Stimulated activated naive CD8-positive, alpha-beta T cell treated with anti-CD3 and anti-CD28 coated beads, Interleukin-15, amount 100 ng/mL, for 72 hours (primary cell): ENCODE measurements at regions not wholly inside any gene's neighbourhood (a gene's known extent, or its start where the extent isn't known, plus 50 kb on each side); places are given as distances from the start of the nearest gene placed in this dataset.
A peak's percentile ranks its signal among the peaks of the same experiment; 100 is the strongest.

ENCODE experiments used
- ATAC-seq: fragments of 150-1000 bp; cut with Tn5 transposase; 2 replicates; pipeline ENCODE4 v1.10.0; 2021; ENCODE audit warnings: mild to moderate bottlenecking, moderate library complexity
- DNase-seq, 2 donors: peaks; one replicate each; pipeline ENCODE4 v3.0.0; 2021 to 2022
- H3K27ac Mint-ChIP-seq, 2 donors: one replicate each; pipeline ENCODE4 v1.8.0; 2022; ENCODE audit warnings: mild to moderate bottlenecking in 2 of 2, mixed read lengths in 2 of 2, moderate library complexity in 2 of 2
- H3K27me3 Mint-ChIP-seq: one replicate; pipeline ENCODE4 v1.8.0; 2022; ENCODE audit warnings: mixed read lengths
- H3K4me1 Mint-ChIP-seq: one replicate; pipeline ENCODE4 v1.8.0; 2022; ENCODE audit warnings: mild to moderate bottlenecking, mixed read lengths
- H3K4me3 Mint-ChIP-seq, 2 donors: one replicate each; pipeline ENCODE4 v1.8.0; 2022; ENCODE audit warnings: mild to moderate bottlenecking in 2 of 2, mixed read lengths in 2 of 2, moderate library complexity in 1 of 2
- H3K9me3 Mint-ChIP-seq, 2 donors: one replicate each; pipeline ENCODE4 v1.8.0; 2022; ENCODE audit warnings: mixed read lengths in 2 of 2

DNA sequence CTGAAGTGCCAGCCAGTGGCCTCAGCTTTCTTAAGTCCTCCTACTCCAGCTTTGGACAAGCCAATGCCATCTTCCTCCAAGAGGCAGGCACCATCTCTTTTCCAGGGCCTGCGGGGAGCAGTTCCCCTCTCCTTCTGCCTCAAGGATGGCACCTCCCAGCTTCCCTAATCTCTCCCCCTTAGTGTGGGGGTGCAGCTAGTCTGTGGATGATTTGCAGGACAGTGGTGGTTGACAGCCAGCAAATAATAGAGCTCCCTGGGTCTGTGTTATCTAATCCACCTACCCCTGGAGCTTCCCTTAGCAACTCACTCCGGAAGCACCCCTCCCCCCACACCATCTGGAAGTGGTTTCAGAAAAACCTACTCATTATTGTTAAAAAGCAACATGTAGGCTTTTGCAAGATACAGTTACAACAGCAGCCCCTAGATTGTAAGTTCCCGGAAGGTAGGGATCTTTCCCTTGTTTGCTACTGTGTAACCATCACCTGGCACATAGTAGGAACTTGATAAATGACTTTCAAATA lies 247.1 kb downstream of the BCOR start:
- Mint-ChIP-seq H3K4me3 (peak overlapping the region; percentile 15 to 33), H3K4me1 (peaks cover 51% of the 10 kb centered on the region), H3K27me3 (no peaks in the 10 kb centered on the region), H3K9me3 (peaks cover 0 to 5% of the 10 kb centered on the region in 2 donors), H3K27ac (no peak overlapping the region)
- no peak for ATAC-seq
- DNase-seq: peak in 1 of 2 donors; percentile 47

DNA sequence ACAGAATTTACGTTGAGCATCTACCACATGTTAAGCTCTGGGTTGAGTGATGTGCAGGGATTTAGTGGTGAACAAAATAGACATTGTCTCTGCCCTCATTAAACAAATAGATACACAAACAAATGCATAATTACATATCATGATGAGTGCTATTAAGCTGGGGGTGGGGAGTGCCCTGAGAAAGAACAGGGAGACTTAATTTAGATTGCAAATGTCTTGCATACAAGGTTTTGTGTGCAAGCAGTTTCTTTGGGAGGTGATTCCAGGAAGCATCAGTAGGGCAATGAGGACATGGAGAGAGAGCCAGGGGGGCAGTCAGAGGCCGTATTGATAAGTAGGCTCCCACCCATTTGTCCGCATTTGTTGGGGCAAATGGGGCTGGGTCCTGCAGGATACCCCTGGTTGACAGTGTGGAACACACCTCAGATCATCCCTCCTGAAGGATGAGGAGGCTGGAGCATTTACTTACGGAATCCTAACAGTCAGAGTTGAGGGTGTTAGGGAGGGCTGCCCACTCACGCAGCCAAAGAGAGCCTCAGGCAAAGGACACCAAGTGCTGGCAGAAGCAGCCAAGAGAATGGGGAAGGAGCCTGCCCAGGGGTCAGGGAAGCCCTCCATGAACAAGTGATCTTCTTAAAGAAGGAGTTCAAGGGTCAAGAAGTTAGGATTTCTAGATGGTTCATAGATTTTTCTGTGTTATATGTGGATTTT lies 245.9 kb downstream of the BCOR start:
- peak overlapping the region; percentile 23 to 33 for H3K4me3 Mint-ChIP-seq
- ATAC-seq (no peak), DNase-seq (no peak)
- H3K4me1 Mint-ChIP-seq: peaks cover 63% of the 10 kb centered on the region
- H3K27me3 Mint-ChIP-seq: no peaks in the 10 kb centered on the region
- no peak overlapping the region for H3K27ac Mint-ChIP-seq
- peaks cover 0 to 5% of the 10 kb centered on the region in 2 donors for H3K9me3 Mint-ChIP-seq

DNA sequence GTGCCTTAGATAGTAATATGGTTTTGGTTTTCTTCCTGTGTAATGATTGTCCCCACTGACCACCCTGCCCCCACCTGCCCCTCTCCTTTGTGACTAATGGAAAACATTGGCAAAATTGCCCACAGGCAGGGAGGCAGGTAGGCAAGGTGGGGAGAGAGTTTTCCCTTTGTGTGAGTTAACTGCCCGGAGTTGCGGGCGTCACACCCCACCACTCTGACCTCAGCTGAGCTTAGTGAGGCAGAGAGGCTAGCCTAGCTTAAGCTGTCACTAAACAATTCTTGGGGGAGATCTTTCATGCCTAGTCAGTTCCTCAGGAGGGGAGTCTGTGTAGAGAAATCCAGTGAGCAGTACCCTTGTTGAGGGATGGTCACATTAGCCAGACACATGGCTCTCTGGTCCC lies 245.3 kb downstream of the BCOR start:
- no peak for ATAC-seq
- Mint-ChIP-seq H3K4me3 (no peak overlapping the region), H3K4me1 (peaks cover 69% of the 10 kb centered on the region), H3K9me3 (peaks cover 0 to 5% of the 10 kb centered on the region in 2 donors), H3K27ac (no peak overlapping the region), H3K27me3 (no peaks in the 10 kb centered on the region)
- DNase-seq: no peak

DNA sequence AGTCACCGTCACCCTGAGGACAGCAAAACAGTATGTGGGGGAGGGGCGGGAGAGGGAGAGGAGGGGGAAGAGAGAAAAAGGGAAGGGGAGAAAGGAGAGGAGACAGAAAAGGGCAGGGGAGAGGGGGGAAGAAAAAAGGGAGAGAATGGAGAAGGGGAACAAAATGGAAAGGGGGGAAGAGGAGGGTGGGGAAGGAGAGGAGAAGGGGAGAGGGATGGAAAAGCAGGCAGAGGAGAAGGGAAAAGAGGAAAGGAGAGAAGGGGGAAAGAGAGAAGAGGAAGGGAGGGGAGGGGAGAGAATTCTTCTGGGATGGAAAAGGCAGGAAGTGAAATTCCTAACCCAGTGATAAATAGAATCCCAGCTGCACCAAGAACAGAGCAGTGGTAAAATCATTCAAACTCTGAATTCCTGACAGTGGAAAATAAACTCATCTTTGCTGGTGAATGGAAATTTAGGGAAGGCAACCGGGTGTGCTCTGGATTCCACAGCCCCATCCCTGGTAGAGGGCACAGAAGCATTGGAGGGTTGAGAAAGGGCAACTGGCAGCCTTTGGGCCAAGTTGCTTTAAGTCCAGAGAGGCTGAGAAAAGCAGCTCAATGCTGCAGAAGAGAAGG lies 244.2 kb downstream of the BCOR start:
- DNase-seq (no peak), ATAC-seq (no peak)
- Mint-ChIP-seq H3K27ac (peak overlapping the region; percentile 94 to 98), H3K9me3 (peaks cover 0 to 5% of the 10 kb centered on the region in 2 donors), H3K27me3 (no peaks in the 10 kb centered on the region), H3K4me1 (peaks cover 79% of the 10 kb centered on the region), H3K4me3 (peak overlapping the region; percentile 85 to 88)

DNA sequence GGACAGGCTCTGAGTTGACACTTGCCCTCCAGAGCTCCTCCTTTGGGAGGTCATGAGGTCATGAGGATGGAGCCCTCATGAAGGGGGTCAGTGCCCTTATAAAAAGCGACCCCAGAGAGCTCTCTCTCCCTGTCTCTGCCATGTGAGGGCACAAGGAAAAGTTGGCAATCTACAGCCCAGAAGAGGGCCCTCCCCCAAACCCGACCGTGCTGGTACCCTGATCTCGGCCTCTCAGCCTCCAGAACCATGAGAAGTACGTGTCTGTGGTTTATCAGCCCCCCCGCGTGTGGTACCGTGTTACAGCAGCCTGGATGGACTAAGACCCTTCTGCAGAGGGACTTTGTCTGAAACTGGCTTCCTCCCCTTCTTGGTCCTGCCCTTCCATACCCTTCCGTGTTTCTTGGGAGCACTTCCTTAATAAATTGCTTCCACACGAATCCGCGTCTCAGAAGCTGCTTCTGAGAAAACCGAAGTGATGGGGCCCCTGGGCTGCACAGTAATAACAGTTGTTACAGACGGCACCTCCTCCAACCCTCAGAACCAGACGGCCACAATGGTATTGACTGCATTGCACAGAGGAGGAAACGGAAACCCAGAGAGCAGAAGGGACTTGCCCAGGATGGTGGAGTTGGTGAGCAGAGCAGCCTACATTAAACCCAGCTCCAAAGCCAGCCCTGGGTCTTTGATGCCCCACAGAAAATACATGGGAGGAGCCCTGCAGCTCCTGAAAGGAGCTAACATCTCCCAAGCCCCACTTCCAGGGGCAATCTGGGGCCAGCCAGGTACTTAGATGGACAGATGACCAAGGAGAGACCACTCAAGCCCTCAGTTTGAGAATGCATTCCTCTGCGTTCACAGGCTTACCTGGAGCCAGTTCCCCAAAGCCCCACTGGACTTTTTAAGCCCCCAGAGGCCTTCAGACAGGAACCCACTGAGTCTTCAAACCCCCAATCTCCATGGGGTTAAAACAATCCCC lies 242.7 kb downstream of the BCOR start:
- H3K27ac Mint-ChIP-seq: peak overlapping the region; percentile 97 to 98
- peaks cover 87% of the 10 kb centered on the region for H3K4me1 Mint-ChIP-seq
- ATAC-seq: peak; percentile 92
- peak; percentile 74 to 86 for DNase-seq
- H3K27me3 Mint-ChIP-seq: no peaks in the 10 kb centered on the region
- peak overlapping the region; percentile 88 to 90 for H3K4me3 Mint-ChIP-seq
- peaks cover 0 to 1% of the 10 kb centered on the region in 2 donors for H3K9me3 Mint-ChIP-seq

DNA sequence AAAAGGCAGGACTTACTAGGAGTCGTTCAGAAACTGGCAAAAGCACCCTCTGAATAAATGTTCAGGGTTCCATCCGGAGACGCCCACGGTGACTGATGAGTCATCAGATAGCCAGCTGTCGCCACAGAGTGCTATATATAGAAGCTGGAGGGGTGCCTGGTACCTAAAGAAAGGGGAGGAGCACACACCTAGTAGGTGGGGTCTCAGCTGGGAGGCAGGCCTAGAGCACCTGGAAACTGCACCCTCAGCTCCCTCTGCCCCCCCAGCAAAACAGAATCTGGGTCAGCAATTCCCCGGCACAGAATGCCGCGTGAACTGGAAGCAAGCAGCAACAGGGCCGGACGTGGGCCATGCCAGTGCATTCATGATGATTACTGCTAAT lies 242.0 kb downstream of the BCOR start:
- H3K27ac Mint-ChIP-seq: peak overlapping the region; percentile 97 to 98
- DNase-seq: peak; percentile 62 to 77
- H3K27me3 Mint-ChIP-seq: no peaks in the 10 kb centered on the region
- H3K9me3 Mint-ChIP-seq: no peaks in the 10 kb centered on the region
- H3K4me3 Mint-ChIP-seq: peak overlapping the region; percentile 88 to 90
- peak; percentile 64 for ATAC-seq
- peaks cover 87% of the 10 kb centered on the region for H3K4me1 Mint-ChIP-seq

DNA sequence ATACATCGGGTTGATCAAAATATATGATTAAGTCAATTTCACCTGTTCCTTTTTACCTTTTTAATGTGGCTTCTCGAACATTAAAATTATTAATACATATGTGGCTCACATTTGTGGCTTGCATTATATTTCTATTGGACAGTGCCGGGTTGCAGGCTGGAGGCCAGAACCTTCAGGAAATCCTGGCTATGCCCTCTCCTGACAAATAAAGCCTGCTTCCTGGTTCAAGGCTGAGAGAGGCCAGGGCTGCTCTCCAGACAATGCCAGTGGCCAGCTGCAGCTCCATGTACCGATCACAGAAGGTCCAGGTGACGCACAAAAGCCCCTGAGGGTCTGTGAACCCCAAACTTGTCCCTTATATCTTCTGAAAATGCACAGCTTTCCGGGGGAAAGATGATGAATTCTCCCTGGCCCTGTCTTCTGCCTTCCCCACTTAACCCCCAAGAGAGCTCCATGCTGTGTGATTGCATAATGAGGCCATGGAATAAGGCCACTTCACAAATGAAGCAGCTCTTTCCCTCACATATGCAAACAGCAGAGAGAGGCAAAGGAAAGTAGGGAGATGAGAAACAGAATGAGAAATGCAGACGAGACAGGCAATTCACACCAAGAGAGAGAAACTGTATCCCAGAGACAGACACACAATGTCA lies 241.2 kb downstream of the BCOR start:
- DNase-seq (no peak), ATAC-seq (no peak)
- Mint-ChIP-seq H3K27ac (peak overlapping the region in 1 of 2 donors; percentile 81), H3K4me1 (peaks cover 87% of the 10 kb centered on the region), H3K4me3 (peak overlapping the region; percentile 2 to 34), H3K9me3 (no peaks in the 10 kb centered on the region), H3K27me3 (no peaks in the 10 kb centered on the region)

DNA sequence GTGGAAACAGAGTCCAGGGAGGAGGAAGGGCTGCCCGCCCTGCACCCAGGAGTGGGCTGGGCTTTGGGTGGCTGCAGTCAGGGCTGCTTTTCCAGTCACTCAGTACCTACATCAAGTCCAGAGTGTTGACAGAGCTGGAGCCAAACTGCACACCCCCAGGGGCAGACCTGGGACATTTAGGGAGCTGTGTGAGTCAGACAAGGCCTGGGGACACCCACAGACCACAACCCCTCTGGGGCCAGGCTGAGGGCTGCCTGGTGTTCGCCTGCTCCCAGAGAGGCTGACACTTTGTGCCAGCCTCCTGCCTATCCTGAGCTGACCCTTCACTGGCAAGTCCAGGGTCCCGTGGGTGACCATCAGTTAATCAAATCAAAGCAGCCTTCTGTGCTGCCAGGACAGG lies 240.0 kb downstream of the BCOR start:
- Mint-ChIP-seq H3K27ac (peak overlapping the region; percentile 19 to 86), H3K27me3 (no peaks in the 10 kb centered on the region), H3K4me3 (peak overlapping the region; percentile 15 to 66), H3K4me1 (peaks cover 88% of the 10 kb centered on the region), H3K9me3 (no peaks in the 10 kb centered on the region)
- ATAC-seq: peak; percentile 18
- DNase-seq: peak; percentile 18 to 58

DNA sequence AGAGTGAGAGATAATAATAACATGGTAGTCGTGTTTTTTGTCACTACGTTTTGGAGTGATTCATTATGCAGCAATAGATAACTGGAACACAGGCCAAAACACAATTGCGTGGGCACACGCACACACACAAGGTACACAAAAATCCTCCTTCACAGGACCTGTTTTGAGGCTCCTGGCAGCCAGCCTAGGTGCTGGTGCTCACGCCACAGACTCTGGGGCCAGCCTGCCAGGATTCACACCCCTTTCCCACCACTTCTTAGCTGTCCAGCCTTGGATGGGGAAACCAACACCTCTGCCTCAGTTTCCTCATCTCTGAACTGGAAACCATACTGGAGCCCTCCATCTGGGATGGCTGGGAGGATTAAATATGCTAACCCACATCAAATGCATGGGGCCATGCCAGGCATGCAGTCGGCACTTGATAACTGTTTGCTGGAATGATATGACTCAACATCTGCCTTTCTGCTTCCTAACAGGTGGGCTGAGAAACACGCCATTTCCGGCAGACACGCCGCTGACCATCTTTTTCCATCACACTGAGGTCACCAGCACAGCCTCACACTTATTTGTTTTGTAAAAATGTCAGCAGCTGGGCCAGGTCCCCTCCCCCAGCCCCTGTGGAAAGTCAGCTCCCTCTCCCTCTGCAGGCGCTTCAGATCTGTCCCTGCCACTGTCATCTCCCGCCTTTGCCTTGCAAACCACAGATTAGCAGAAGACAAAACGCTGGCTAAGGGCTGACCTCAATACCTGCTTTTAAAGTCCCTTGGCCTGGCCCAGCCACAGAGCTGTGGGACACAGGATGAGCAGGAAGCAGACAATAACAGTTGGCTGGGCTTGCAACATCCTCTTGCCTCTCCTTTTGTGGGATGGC lies 237.5 kb downstream of the BCOR start:
- peak overlapping the region; percentile 39 to 47 for H3K4me3 Mint-ChIP-seq
- ATAC-seq: peak; percentile 80
- no peaks in the 10 kb centered on the region for H3K27me3 Mint-ChIP-seq
- peaks cover 73% of the 10 kb centered on the region for H3K4me1 Mint-ChIP-seq
- peak overlapping the region; percentile 97 for H3K27ac Mint-ChIP-seq
- H3K9me3 Mint-ChIP-seq: no peaks in the 10 kb centered on the region
- peak; percentile 78 to 91 for DNase-seq

DNA sequence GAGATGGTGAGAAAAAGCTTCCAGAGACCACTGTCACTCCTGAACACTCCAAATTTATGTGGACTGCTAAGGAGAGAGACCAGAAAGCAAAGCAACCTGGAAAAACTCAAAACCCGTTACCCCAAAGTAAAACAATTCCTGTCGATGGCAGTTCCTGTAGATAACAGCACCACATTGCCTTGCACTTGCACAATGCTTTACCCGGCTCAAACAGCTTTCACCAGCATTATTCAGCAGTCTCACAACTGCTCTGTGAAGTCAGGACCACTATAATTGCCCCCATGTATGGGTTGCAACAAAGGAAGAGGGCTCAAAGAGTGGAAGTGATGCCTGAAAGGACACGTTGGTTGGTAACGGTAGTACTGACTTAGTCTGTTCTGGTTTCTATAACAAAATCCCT lies 234.8 kb downstream of the BCOR start:
- H3K27ac Mint-ChIP-seq: no peak overlapping the region
- DNase-seq (no peak), ATAC-seq (no peak)
- peaks cover 64% of the 10 kb centered on the region for H3K4me1 Mint-ChIP-seq
- H3K27me3 Mint-ChIP-seq: no peaks in the 10 kb centered on the region
- H3K9me3 Mint-ChIP-seq: no peaks in the 10 kb centered on the region
- H3K4me3 Mint-ChIP-seq: no peak overlapping the region

DNA sequence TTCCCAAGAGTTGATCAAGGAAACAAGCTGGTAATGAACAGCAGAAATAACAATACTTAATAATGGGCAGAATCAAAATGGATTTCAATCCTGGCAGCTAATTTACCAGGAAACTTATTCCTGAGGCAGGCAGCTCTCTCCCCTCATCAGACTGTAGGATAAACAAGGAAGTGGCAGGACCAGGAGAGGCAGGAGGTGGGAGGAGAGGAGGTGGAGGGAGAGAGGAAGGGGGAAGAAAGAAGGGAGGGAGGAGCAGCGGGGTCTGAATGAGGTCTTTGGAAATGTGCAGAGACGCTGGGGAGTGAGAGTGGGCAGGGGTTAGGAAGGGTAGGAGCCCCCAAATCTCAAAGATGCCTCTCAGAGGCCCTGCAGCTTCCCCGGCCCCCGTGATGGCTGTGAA lies 231.5 kb downstream of the BCOR start:
- ATAC-seq (no peak), DNase-seq (no peak)
- Mint-ChIP-seq H3K4me1 (peaks cover 59% of the 10 kb centered on the region), H3K27ac (no peak overlapping the region), H3K27me3 (no peaks in the 10 kb centered on the region), H3K4me3 (no peak overlapping the region), H3K9me3 (no peaks in the 10 kb centered on the region)

DNA sequence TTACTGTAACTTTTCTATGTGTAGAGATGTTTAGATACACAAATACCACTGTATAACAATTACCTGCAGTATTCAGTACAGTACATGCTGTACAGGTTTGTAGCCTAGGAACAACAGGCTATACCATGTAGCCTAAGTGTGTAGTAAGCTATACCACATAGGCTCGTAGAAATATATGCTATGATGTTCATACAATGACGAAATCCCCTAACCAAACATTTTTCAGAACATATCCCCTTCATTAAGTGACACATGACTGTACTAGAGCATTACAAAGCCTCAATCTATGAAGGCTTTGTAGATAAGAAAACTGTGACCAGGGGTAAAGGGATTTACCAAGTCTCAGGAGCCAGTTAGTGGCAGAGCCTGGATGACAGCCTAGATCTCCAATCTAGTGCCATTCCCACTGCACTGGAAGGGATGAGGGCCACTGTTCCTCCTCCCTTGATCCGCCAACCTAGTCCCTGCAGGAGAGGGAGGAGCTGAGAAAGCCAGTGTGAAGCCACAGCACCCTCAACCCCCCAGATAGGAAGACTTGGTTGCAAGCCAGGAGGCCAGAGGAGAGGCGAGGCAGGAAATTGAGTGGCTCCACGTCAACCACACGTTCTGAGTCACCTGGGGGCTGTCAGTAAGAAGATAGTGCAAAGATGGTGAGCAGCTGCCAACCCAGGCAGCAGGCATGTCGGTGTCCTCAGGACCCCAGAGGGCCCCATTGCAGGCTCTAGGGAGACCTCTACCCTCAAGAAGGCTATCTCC lies 227.7 kb downstream of the BCOR start:
- ATAC-seq (peak; percentile 78), DNase-seq (peak; percentile 67 to 83)
- H3K27me3 Mint-ChIP-seq: no peaks in the 10 kb centered on the region
- peak overlapping the region; percentile 69 to 78 for H3K4me3 Mint-ChIP-seq
- H3K27ac Mint-ChIP-seq: peak overlapping the region; percentile 92 to 98
- H3K4me1 Mint-ChIP-seq: peaks cover 78% of the 10 kb centered on the region
- H3K9me3 Mint-ChIP-seq: no peaks in the 10 kb centered on the region

DNA sequence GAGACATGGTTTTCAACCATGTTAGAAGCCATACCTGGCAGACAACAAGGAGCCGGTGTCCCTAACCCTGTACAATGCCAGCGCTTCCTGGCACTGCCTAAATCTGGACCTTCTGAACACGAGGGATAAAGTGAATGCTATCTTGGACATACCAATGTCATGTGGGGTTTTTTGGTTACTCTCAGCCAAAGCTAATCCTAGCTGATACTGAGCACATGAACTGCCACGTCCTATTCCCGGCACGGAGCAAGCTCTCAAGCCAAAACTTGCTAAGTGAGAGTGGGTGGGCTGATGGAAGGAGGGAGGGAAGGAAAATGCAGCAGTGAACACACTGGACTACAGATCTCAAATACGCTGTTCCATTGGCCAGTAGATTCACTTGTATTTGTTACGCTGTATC lies 226.1 kb downstream of the BCOR start:
- H3K4me3 Mint-ChIP-seq: peak overlapping the region in 1 of 2 donors; percentile 26
- H3K9me3 Mint-ChIP-seq: no peaks in the 10 kb centered on the region
- DNase-seq (no peak), ATAC-seq (no peak)
- H3K4me1 Mint-ChIP-seq: peaks cover 82% of the 10 kb centered on the region
- H3K27ac Mint-ChIP-seq: no peak overlapping the region
- H3K27me3 Mint-ChIP-seq: no peaks in the 10 kb centered on the region

DNA sequence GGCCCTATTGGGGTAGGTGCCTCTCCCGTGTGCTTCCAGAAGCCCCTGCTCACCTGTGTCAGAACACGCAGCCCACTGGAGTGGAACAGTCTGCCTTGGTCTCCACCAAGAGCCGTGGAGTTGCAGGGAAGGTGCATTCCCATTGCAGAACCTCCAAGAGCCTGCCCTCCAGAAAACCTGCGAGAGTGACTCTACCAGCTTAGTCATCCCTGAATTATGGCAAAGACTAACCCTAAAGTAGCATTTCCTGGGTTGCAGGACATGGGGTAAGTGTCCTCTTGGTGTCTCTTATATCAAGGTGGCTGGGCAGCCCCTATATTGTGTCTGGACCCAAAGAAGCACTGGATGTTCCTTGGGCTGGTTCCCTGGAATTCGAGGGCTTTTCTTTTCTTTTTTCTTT lies 224.6 kb downstream of the BCOR start:
- ATAC-seq: no peak
- no peaks in the 10 kb centered on the region for H3K27me3 Mint-ChIP-seq
- H3K4me1 Mint-ChIP-seq: peaks cover 77% of the 10 kb centered on the region
- peak overlapping the region in 1 of 2 donors; percentile 42 for H3K27ac Mint-ChIP-seq
- DNase-seq: no peak
- no peaks in the 10 kb centered on the region for H3K9me3 Mint-ChIP-seq
- peak overlapping the region in 1 of 2 donors; percentile 16 for H3K4me3 Mint-ChIP-seq
